Thyroid gland (tissue), 4 donors: ENCODE measurements at regions not wholly inside any gene's neighbourhood (a gene's known extent, or its start where the extent isn't known, plus 50 kb on each side); places are given as distances from the start of the nearest gene placed in this dataset.

Source experiments
- CTCF ChIP-seq, 6 experiments: fragments of 200-600 bp in 3 of 6; fragments of 450-650 bp in 3 of 6; sonication (generic) in 3 of 6; IDR thresholded peaks; one replicate each; pipeline ENCODE4 v1.5.1; 2016 to 2019; ENCODE audit warnings: antibody characterized with exemption in 6 of 6, mild to moderate bottlenecking in 2 of 6, inconsistent platforms in 1 of 6, moderate library complexity in 1 of 6
- POLR2A ChIP-seq, 2 donors: fragments of 450-650 bp; IDR thresholded peaks; one replicate each; pipeline ENCODE4 v1.6.1; 2017; ENCODE audit warnings: antibody characterized with exemption in 2 of 2, mild to moderate bottlenecking in 2 of 2, moderate library complexity in 1 of 2

GRCh38 chr9:10873999-10874398 lies 261.2 kb upstream of the PTPRD start:
- TF ChIP-seq CTCF (IDR thresholded peaks at IDR 0.05) (no peak), POLR2A (IDR thresholded peaks at IDR 0.05) (no peak)
